ENCODE measurements at regions not wholly inside any gene's neighbourhood (a gene's known extent, or its start where the extent isn't known, plus 50 kb on each side); places are given as distances from the start of the nearest gene placed in this dataset.
A peak's percentile ranks its signal among the peaks of the same experiment; 100 is the strongest.

GRCh38 chr9:106358331-106358730 is 504.6 kb upstream of the ZNF462 start:
- no peak for DNase-seq

DNA sequence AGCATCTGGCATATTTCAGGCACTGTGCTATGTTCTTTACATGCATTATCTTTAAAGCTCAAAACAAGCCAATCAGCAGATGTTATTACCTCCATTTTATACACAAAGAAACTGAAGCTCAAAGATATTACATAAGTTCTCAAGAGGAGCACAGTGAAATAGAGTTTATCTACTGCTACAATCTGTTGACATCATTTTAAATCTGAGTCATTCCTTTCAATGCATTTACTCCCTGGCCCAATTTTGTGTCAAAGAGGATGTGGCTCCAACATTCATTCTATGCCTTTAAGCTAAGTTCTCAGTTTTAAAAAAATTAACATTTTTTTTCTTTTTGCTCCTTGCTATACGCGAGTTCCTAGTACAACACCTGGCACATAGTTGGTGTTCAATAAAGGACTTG is 486.3 kb upstream of the ZNF462 start:
- no peak for DNase-seq

DNA sequence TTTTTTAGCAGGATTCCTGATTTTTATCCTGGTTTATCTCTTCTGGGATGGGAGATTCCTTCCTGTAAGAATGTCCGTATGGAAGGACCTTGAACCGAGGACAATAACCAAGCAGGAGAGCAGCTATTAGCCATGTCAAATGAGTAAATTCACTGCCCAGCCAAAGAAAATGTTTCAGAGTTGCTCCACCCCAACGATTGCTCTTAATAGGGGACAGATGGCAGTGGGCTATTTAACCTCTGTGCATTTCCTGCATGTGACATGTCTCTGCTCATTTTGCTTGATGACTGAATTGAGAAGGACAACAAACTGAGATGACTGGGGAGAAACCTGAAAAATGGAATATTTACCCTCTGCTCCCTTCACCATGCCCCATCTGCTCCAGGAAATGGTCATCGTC is 479.9 kb upstream of the ZNF462 start:
- DNase-seq: no peak

DNA sequence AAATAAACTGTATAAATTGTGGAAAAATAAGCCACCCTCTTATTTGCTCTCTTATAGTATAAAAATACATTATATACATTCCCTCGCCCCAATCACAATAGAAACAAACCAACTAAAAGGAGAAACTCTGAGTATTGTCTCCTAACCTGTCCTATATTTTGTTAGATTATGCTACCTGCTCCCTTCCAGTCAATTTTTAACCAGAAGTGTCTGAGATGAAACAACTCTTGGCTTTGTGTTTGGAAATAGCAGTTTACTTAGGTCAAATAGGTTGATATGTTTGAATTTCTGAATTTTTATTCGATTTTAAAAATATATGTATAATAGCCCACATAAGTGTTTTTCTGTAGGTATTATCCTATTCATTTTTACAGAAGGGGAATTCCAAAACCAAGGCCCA is 475.0 kb upstream of the ZNF462 start:
- DNase-seq: no peak

- DNase-seq: no peak
Measured at GRCh38 chr9:106393226-106393625, 469.7 kb upstream of the ZNF462 start.

GRCh38 chr9:106400170-106400569 is 462.8 kb upstream of the ZNF462 start:
- DNase-seq: no peak

DNA sequence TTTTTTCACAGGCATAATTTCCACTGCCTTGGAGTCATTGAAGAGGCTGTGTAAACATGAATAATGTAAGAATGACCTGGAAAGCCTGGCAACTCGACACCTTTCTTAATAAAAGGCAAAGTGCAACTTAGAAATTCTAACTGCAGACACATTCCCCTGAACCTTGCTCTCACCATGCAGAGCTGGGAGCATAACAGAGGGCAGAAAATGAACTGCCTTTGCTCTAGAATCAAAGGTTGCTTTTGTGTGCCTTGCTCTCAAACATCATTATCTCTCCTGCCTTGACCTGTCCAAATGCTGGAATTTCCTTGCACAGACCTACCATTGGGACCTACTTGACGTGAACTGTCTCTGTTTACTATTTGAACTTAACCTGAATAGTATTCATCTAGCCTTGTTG is 462.0 kb upstream of the ZNF462 start:
- DNase-seq: no peak

DNA sequence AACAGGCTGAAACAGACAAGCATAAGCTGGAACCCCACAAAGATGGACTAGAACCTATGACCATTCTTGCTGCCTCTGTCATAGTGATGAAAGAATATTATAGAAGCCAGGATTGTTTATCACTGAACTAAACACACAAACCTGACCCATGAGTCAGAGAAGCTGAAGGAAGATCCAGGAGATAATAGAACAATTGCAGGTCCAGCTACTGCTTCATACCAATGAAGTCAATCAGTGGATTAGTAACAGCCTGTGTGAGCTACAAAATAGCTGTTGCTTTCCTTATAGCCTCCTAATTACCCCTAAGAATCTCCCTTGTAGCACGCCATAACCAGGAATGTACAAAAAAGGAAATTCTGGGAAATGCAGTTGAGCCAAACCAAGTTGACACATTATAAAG is 459.9 kb upstream of the ZNF462 start:
- no peak for DNase-seq

- no peak for DNase-seq
Measured at GRCh38 chr9:106404137-106404536, 458.8 kb upstream of the ZNF462 start.

GRCh38 chr9:106405871-106406435 is 457.0 kb upstream of the ZNF462 start:
- no peak for DNase-seq

DNA sequence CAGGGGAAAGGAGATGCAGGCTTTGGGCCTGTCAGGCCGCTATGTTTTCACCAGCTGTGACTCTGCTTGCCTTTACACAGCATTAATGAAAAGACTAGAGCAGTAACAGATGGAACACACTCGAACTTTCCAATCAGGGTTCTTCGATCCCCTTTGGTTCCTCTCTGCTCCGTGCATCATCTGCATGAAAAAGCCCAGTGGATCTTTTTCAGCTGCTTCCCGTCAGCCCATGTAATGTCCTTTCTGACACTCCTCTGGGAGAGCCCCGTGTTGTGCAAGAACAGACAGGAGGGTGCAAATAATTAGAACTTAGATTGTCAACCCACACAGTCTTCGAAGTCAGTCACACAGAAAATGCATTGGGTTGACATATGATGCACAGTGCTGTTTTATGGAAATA is 448.9 kb upstream of the ZNF462 start:
- no peak for DNase-seq

- DNase-seq: no peak
Measured at GRCh38 chr9:106417685-106418084, 445.3 kb upstream of the ZNF462 start.

GRCh38 chr9:106419829-106420228 is 443.1 kb upstream of the ZNF462 start:
- no peak for DNase-seq

DNA sequence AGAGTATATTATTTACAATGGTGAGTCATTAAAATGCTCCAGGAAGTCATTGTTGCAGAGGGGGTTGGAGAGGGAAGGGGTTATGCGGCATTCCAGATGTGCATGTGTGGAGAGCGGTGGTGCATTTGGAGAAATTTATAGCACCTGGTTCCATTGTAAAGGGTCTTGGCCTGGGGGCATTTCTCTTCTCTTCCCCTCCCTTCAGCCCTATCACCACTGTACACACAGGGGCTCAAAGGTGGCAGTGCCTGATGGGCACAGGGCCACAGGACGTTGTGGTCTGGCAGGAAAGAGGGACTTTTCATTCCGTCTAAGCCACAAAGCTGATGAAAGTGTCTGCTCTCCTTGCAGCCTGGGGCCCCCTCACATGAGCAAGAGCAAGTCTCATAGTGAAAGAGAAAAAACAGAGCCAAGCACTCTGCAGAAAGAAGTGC is 442.4 kb upstream of the ZNF462 start:
- DNase-seq: peak in 1 of 2 donors; percentile 1

GRCh38 chr9:106421772-106422171 is 441.2 kb upstream of the ZNF462 start:
- no peak for DNase-seq

DNA sequence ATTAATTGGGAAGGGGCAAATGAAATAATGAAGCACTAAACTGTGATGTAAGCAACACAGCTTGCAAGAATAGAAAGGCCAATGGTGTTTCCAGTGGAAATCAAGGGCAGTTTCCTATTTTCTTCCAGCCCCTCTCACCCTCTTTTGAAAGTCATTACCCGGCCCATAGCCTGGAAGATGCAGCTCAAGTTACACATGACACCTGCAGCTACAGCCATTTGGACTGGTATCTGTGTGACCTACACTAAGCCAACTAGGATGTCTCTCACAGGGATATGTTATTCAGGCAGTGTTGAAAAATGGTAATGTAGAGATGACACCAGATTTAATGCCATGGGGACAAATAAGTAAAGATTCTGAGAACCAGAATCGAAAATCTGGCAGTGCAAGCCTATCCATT is 439.4 kb upstream of the ZNF462 start:
- DNase-seq: no peak

DNA sequence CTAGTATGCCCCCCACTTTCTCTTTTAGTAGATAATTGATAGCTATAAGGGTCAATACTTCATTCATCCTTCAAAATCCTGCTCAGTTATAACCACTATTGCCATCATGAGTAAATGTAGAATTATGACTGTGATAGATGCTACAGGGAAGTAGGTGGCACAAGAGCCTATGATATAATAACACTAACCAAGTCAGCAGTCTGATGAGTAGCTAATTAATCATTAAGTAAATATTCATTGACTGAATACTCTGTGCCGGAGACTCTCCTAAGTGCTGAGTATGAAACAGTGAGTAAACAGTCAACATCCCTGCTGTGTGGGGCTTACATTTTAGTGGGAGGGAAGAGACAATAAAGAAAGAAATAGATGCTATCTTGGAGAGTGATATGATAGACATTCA is 430.3 kb upstream of the ZNF462 start:
- DNase-seq: no peak

GRCh38 chr9:106438928-106439327 is 424.0 kb upstream of the ZNF462 start:
- no peak for DNase-seq

DNA sequence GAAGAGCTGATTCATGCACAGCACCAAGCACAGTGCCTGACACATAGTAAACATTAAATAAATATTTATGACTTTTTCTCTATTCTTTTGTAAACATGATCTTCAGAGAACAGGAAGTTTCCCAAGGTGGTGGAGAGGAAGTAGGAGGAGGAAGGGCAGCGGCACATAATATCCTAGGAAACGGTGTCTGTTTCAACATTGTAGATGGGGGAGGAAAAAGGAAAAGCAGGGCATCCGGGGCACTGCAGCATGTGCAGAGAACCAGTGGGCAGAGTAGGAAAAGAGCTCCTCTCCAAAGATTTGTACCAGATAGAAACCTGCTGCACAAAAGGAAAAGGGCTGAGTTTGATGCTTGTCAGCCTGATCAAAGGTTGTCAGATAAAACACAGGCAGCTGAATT is 421.7 kb upstream of the ZNF462 start:
- no peak for DNase-seq

- no peak for DNase-seq
Measured at GRCh38 chr9:106443520-106443919, 419.4 kb upstream of the ZNF462 start.

GRCh38 chr9:106445107-106445506 is 417.9 kb upstream of the ZNF462 start:
- DNase-seq: no peak

DNA sequence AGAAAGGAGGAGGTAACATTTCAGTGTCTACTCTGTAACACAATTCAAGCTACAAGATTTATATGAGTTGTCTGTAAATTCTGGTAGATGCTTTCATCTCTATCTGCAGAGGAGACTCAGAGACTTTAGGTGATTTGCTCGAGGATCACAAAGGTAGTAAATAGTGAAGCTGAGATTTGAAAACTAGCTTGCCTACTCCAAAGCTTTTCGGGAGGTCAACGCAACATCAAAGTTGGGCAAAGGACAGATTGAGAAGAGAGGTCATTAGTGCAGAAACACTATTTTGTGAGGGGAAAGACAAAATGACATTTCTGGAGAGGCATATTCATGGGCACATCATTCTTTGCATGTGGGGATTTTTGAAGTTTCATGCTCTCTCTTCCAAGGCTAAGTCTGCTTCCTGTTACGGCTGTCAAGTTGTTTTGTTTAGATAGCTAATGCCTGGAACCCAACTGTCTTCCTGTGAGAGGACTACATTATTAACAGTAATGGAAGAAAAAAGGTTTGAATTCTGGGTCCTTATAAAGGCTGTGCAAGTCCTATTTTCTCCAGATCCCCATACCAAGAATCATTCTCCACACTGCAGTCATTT is 413.5 kb upstream of the ZNF462 start:
- DNase-seq: no peak

DNA sequence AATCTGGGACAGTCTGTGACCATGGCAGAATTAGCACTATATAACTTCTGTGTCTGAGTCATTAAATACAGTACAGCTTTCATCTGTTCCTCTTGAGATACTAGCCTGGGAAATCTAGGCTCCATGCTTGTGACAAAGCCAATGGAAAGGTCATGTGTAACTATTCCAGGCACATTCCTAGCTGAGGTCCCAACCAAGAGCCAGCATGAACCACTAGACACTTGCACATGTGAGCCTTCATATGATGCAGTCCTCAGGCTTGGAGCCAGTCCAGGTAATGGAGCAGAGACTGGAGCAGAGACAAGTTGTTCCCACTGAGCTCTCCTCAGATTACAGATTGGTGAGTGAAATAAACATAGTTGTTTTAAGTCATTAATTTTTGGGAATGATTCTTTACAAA is 412.4 kb upstream of the ZNF462 start:
- no peak for DNase-seq

- no peak for DNase-seq
Measured at GRCh38 chr9:106451223-106451622, 411.7 kb upstream of the ZNF462 start.

- DNase-seq: no peak
Measured at GRCh38 chr9:106456581-106456980, 406.4 kb upstream of the ZNF462 start.

All from stimulated activated CD4-positive, alpha-beta T cell treated with anti-CD3 and anti-CD28 coated beads, Interleukin-2, amount 100 ng/mL, for 24 hours (primary cell).